K562 (cell line): ENCODE measurements at regions not wholly inside any gene's neighbourhood (a gene's known extent, or its start where the extent isn't known, plus 50 kb on each side); places are given as distances from the start of the nearest gene placed in this dataset.

Experiments used
- CHD4 ChIP-seq: fragments of 200-600 bp; sonication (generic); IDR thresholded peaks from 3 replicates; pipeline ENCODE4 v1.6.1; 2012; ENCODE audit warnings: low read depth, mild to moderate bottlenecking, mixed read lengths, low read length, inconsistent platforms; ENCODE audit not compliant: insufficient read depth, insufficient replicate concordance, poor library complexity, severe bottlenecking
- FOXJ2 ChIP-seq: fragments of 200-800 bp; sonication (Bioruptor generic); IDR thresholded peaks from 2 replicates; pipeline ENCODE4 v1.6.1; 2016; ENCODE audit warnings: missing genetic modification characterization, missing compliant biosample characterization
- FUS ChIP-seq: fragments of 200-400 bp; formaldehyde crosslinking; optimal IDR thresholded peaks from 2 replicates; pipeline ENCODE3; 2017; ENCODE audit warnings: low read depth, low read length
- MXI1 ChIP-seq: IDR thresholded peaks from 2 replicates; pipeline ENCODE4 v1.6.1; 2011; ENCODE audit warnings: low read depth, mild to moderate bottlenecking, improper control_type of control experiment, low read length
- NR2C2 ChIP-seq, 2 experiments: fragments of 200-800 bp in 1 of 2; sonication (Bioruptor generic) in 1 of 2; sonication (generic) in 1 of 2; formaldehyde crosslinking in 1 of 2; IDR thresholded peaks; 2 replicates each; pipeline versions ENCODE4 v1.6.1 to v1.8.0; 2016 to 2022; ENCODE audit warnings: mild to moderate bottlenecking in 1 of 2, missing compliant biosample characterization in 1 of 2, missing genetic modification characterization in 1 of 2, missing genetic modification reagents in 1 of 2
- NRF1 ChIP-seq, 2 experiments: fragments of 450-650 bp; IDR thresholded peaks in 1 of 2; conservative IDR thresholded peaks in 1 of 2; 2 replicates each; pipeline ENCODE4 v1.6.1; 2014; ENCODE audit warnings: mild to moderate bottlenecking in 2 of 2
- POLR2A ChIP-seq: fragments of 450-650 bp; conservative IDR thresholded peaks from 2 replicates; pipeline ENCODE4 v1.6.1; 2016
- RAD21 ChIP-seq, 2 experiments: fragments of 250-450 bp in 1 of 2; fragments of 450-650 bp in 1 of 2; sonication (Bioruptor Pico) in 1 of 2; formaldehyde crosslinking in 1 of 2; IDR thresholded peaks in 1 of 2; conservative IDR thresholded peaks in 1 of 2; 2 replicates each; pipeline versions ENCODE4 v1.4.0 to v1.8.0; 2020 to 2022; ENCODE audit warnings: mild to moderate bottlenecking in 2 of 2, moderate library complexity in 1 of 2
- SMAD3 ChIP-seq: fragments of 450-650 bp; formaldehyde crosslinking; conservative IDR thresholded peaks from 2 replicates; pipeline ENCODE4 v1.4.0; 2020; ENCODE audit warnings: mild to moderate bottlenecking
- TF ChIP-seq, protein P1 (sequence below), 3 experiments: IDR thresholded peaks in 2 of 3; conservative IDR thresholded peaks in 1 of 3; 2 replicates each; pipeline ENCODE4 v1.5.1; 2011 to 2012; ENCODE audit warnings: low read length in 3 of 3, mild to moderate bottlenecking in 3 of 3, control low read depth in 2 of 3, improper control_type of control experiment in 1 of 3, inconsistent platforms in 1 of 3, low read depth in 1 of 3, mixed read lengths in 1 of 3, moderate library complexity in 1 of 3; ENCODE audit not compliant: insufficient read depth in 2 of 3

DNA sequence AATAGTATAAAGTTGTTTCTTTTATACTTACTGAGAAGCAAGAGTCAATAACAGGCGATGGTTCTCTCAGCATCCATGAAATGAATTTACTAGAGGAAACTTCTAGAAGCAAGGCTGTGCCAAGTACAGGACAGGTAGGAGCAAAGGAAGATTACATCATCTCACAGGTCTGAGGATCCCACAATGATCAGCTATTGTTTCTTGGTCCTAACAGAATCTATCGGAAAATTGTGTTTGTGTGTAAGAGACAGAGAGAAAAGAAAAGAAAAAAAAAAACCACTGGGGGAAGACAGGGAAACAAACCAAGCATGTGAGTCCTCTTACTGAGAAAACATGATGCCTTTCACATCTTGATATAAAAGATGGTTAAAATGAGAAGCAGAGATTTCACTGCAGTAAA lies 535.0 kb upstream of the NRP1 start:
- TF ChIP-seq NRF1 (conservative IDR thresholded peaks at IDR 0.05 in 1 of 2, IDR thresholded peaks at IDR 0.05 in 1 of 2): no peak
- TF ChIP-seq, protein P1, sequence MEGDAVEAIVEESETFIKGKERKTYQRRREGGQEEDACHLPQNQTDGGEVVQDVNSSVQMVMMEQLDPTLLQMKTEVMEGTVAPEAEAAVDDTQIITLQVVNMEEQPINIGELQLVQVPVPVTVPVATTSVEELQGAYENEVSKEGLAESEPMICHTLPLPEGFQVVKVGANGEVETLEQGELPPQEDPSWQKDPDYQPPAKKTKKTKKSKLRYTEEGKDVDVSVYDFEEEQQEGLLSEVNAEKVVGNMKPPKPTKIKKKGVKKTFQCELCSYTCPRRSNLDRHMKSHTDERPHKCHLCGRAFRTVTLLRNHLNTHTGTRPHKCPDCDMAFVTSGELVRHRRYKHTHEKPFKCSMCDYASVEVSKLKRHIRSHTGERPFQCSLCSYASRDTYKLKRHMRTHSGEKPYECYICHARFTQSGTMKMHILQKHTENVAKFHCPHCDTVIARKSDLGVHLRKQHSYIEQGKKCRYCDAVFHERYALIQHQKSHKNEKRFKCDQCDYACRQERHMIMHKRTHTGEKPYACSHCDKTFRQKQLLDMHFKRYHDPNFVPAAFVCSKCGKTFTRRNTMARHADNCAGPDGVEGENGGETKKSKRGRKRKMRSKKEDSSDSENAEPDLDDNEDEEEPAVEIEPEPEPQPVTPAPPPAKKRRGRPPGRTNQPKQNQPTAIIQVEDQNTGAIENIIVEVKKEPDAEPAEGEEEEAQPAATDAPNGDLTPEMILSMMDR (IDR thresholded peaks at IDR 0.05 in 2 of 3, conservative IDR thresholded peaks at IDR 0.05 in 1 of 3; ENCODE audit: insufficient read depth in 2 of 3, low read depth in 1 of 3, low read length in 3 of 3): no peak
- TF ChIP-seq POLR2A: no peak
- no peak for TF ChIP-seq NR2C2 (CRISPR knock-in tag; IDR thresholded peaks at IDR 0.05)
- no peak for TF ChIP-seq NR2C2 (tag; IDR thresholded peaks at IDR 0.05)
- no peak for TF ChIP-seq RAD21 (CRISPR knock-in tag; conservative IDR thresholded peaks at IDR 0.05 in 1 of 2, IDR thresholded peaks at IDR 0.05 in 1 of 2)
- no peak for TF ChIP-seq MXI1
- no peak for TF ChIP-seq FUS
- no peak for TF ChIP-seq SMAD3 (CRISPR knock-in tag)
- TF ChIP-seq CHD4: no peak
- no peak for TF ChIP-seq FOXJ2
